Neuronal stem cell (in vitro differentiated cells): ENCODE measurements at regions not wholly inside any gene's neighbourhood (a gene's known extent, or its start where the extent isn't known, plus 50 kb on each side); places are given as distances from the start of the nearest gene placed in this dataset.

Source experiments
- DNase-seq: peaks from one replicate; pipeline ENCODE4 v3.0.0-alpha.2; 2013; ENCODE audit warnings: low spot score
- H2AFZ ChIP-seq: one replicate; pipeline ENCODE4 v1.6.1; 2013; ENCODE audit warnings: mild to moderate bottlenecking, low read length, inconsistent platforms
- H2AK5ac ChIP-seq: 2 replicates; pipeline ENCODE4 v1.6.1; 2013; ENCODE audit warnings: low read depth, mild to moderate bottlenecking, inconsistent platforms, low read length, moderate library complexity, mixed read lengths
- H2BK120ac ChIP-seq: 2 replicates; pipeline ENCODE4 v1.6.1; 2013; ENCODE audit warnings: low read depth, mild to moderate bottlenecking, inconsistent platforms, low read length, moderate library complexity, mixed read lengths
- H2BK12ac ChIP-seq: one replicate; pipeline ENCODE4 v1.6.1; 2013; ENCODE audit warnings: low read length, inconsistent platforms
- H2BK15ac ChIP-seq: 2 replicates; pipeline ENCODE4 v1.6.1; 2013; ENCODE audit warnings: mild to moderate bottlenecking, low read length, inconsistent platforms, mixed read lengths
- H2BK5ac ChIP-seq: one replicate; pipeline ENCODE4 v1.6.1; 2013; ENCODE audit warnings: inconsistent platforms, mild to moderate bottlenecking, low read length, moderate library complexity
- H3K14ac ChIP-seq: one replicate; pipeline ENCODE4 v1.6.1; 2013; ENCODE audit warnings: low read length, inconsistent platforms
- H3K18ac ChIP-seq: 2 replicates; pipeline ENCODE4 v1.6.1; 2013; ENCODE audit warnings: low read length, inconsistent platforms
- H3K23ac ChIP-seq: 2 replicates; pipeline ENCODE4 v1.6.1; 2013; ENCODE audit warnings: low read depth, mild to moderate bottlenecking, mixed read lengths, low read length, inconsistent platforms; ENCODE audit not compliant: poor library complexity
- H3K27ac ChIP-seq: replicated peaks from 3 replicates; pipeline ENCODE4 v1.5.1; 2013; ENCODE audit warnings: low read length, inconsistent platforms
- H3K27me3 ChIP-seq, 3 experiments: 2 replicates each; pipeline ENCODE4 v1.6.1; 2013; ENCODE audit warnings: low read length in 3 of 3, mild to moderate bottlenecking in 2 of 3, inconsistent platforms in 1 of 3, low read depth in 1 of 3, mixed read lengths in 1 of 3, moderate library complexity in 1 of 3; ENCODE audit not compliant: control insufficient read depth in 3 of 3, insufficient read depth in 3 of 3
- H3K36me3 ChIP-seq, 2 donors: replicated peaks in 1 of 2; 2 replicates each; pipeline ENCODE4 v1.6.1; 2013; ENCODE audit warnings: low read length in 2 of 2; ENCODE audit not compliant: control insufficient read depth in 2 of 2, insufficient read depth in 2 of 2
- H3K4ac ChIP-seq: 2 replicates; pipeline ENCODE4 v1.6.1; 2013; ENCODE audit warnings: inconsistent platforms, mild to moderate bottlenecking, low read length, moderate library complexity
- H3K4me1 ChIP-seq, 2 donors: 1 replicate in 1 of 2; 2 replicates in 1 of 2; pipeline ENCODE4 v1.6.1; 2013; ENCODE audit warnings: low read length in 2 of 2, low read depth in 1 of 2; ENCODE audit not compliant: control insufficient read depth in 2 of 2, insufficient read depth in 1 of 2
- H3K4me2 ChIP-seq: one replicate; pipeline ENCODE4 v1.6.1; 2013; ENCODE audit warnings: mild to moderate bottlenecking, low read length, inconsistent platforms; ENCODE audit not compliant: insufficient read depth, poor library complexity, severe bottlenecking
- H3K4me3 ChIP-seq, 2 donors: 2 replicates each; pipeline ENCODE4 v1.5.1; 2013; ENCODE audit warnings: low read length in 2 of 2, mild to moderate bottlenecking in 2 of 2, inconsistent platforms in 1 of 2, moderate library complexity in 1 of 2
- H3K79me1 ChIP-seq: one replicate; pipeline ENCODE4 v1.6.1; 2013; ENCODE audit warnings: low read depth, mild to moderate bottlenecking, inconsistent platforms, low read length, moderate library complexity
- H3K9ac ChIP-seq: one replicate; pipeline ENCODE4 v1.6.1; 2013; ENCODE audit warnings: mild to moderate bottlenecking, low read depth, low read length, inconsistent platforms; ENCODE audit not compliant: poor library complexity
- H3K9me3 ChIP-seq, 2 donors: replicated peaks in 1 of 2; 2 replicates each; pipeline versions ENCODE3 to v1.6.1; 2013; ENCODE audit warnings: low read length in 2 of 2, mild to moderate bottlenecking in 2 of 2, inconsistent platforms in 1 of 2, low read depth in 1 of 2, mixed read lengths in 1 of 2, moderate library complexity in 1 of 2; ENCODE audit not compliant: control insufficient read depth in 2 of 2, insufficient read depth in 1 of 2
- H4K8ac ChIP-seq: one replicate; pipeline ENCODE4 v1.6.1; 2013; ENCODE audit warnings: low read depth, mild to moderate bottlenecking, inconsistent platforms, low read length, moderate library complexity
- H4K91ac ChIP-seq: one replicate; pipeline ENCODE4 v1.6.1; 2013; ENCODE audit warnings: low read length, low read depth, mild to moderate bottlenecking, inconsistent platforms; ENCODE audit not compliant: poor library complexity
- WGBS, 2 donors: extraction: QIAGEN DNeasy Blood & Tissue Kit; methylation state at CpG; one replicate each; pipeline ENCODE4 v1.1.7; 2013; ENCODE audit warnings: missing lambda C conversion rate in 2 of 2, mixed read lengths in 1 of 2; ENCODE audit not compliant: insufficient read length in 2 of 2, insufficient replicate concordance in 1 of 2; ENCODE audit errors: extremely low coverage in 2 of 2; 5-methylcytosine and 5-hydroxymethylcytosine counted together

DNA sequence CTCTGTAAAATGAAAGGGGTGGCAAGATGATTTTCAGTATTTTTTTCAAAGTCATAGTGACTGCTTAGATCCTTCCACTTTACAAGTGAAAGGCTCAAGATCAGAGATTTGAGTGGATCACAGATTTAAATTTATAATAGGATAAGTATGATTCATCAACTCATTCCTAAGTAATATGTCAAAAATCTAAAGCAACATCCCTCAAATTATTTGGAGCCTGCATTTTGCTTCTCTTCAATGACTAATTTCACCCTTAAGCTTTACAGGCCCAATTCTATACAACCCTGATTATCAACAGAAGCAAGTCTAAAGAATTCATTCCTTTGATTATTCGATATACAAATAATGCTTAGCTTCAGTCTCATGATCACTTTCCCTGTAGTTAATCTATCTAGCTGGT, 93.9 kb upstream of the HEY2 start:
- no peak overlapping the region for H2BK15ac ChIP-seq
- no peak overlapping the region for H3K4me2 ChIP-seq
- no CpG with 5 or more reads among the region's 1 CpG for WGBS, 2 donors
- H2BK120ac ChIP-seq, result no peak overlapping the region
- H3K4me3 ChIP-seq, result no peak overlapping the region
- H3K27ac ChIP-seq, result no peak overlapping the region
- no peak overlapping the region for H2BK5ac ChIP-seq
- no peak overlapping the region for H3K4ac ChIP-seq
- H3K23ac ChIP-seq, result no peak overlapping the region
- peaks cover 0 to 19% (median 0%) of the 10 kb centered on the region in 3 experiments for H3K27me3 ChIP-seq
- H2BK12ac ChIP-seq, result no peak overlapping the region
- no peak overlapping the region for H2AFZ ChIP-seq
- no peak overlapping the region for H4K8ac ChIP-seq
- no peak overlapping the region for H3K9ac ChIP-seq
- DNase-seq, result no peak
- H3K36me3 ChIP-seq, result no peaks in the 10 kb centered on the region
- H3K79me1 ChIP-seq, result no peaks in the 10 kb centered on the region
- no peaks in the 10 kb centered on the region for H3K9me3 ChIP-seq
- no peak overlapping the region for H2AK5ac ChIP-seq
- no peak overlapping the region for H3K18ac ChIP-seq
- H4K91ac ChIP-seq, result no peak overlapping the region
- no peak overlapping the region for H3K14ac ChIP-seq
- no peaks in the 10 kb centered on the region for H3K4me1 ChIP-seq

DNA sequence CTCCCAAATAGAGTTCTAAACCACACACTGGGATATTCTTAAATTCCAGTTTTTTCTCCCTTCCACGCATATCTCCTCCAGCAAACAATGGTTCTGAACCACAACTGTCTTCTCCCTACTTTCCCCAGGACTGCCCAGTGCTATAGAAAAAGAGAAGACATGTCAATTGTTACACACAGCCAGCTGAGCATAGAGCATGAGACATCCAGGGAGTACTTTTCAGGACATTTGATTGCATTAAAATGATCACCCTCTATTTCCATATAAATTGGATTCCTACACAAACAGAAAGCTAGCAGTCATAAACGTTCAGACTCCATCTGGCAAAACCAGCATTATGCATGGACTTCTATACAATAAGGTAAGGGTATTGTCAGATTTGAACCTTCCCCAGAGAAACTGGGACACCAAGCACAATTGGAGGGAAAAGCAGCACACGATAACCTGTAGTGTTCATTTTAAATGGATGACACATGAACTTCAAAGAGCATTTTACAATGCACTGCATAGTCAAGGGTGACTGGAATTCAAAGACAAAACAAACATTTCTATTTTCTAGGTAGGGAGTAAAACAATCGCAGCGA, 93.1 kb upstream of the HEY2 start:
- Histone ChIP-seq H3K4ac (no peak overlapping the region), H2BK15ac (no peak overlapping the region), H3K36me3 (no peaks in the 10 kb centered on the region), H3K4me3 (no peak overlapping the region), H3K27ac (no peak overlapping the region), H2AK5ac (no peak overlapping the region), H4K8ac (no peak overlapping the region), H4K91ac (no peak overlapping the region), H3K4me2 (no peak overlapping the region), H3K9me3 (no peaks in the 10 kb centered on the region), H2BK5ac (no peak overlapping the region), H3K14ac (no peak overlapping the region), H3K18ac (no peak overlapping the region), H3K23ac (no peak overlapping the region), H2BK12ac (no peak overlapping the region), H3K4me1 (no peaks in the 10 kb centered on the region), H3K27me3 (peaks cover 0 to 19% (median 0%) of the 10 kb centered on the region in 3 experiments), H3K79me1 (no peaks in the 10 kb centered on the region), H3K9ac (no peak overlapping the region), H2BK120ac (no peak overlapping the region), H2AFZ (no peak overlapping the region)
- no peak for DNase-seq
- no CpG with 5 or more reads among the region's 5 CpGs for WGBS, 2 donors

DNA sequence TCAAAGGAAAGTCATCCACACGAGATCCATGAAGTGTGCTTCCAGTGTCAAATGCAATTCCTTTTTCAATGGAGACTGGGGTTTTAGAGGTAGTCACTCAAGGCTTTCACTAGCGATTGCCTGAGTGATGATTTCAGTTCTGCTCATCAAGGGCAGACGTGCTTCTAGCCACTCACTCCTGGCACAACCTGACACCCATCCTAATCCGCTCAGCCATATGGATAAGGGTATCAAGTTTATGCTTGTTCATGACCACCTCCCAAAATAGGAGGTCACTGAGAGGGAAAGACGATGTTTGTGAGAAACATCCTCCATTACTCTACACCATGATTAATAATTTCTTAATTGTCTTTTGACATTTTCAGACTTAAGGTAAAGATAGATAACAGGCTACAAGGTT, 91.3 kb upstream of the HEY2 start:
- Histone ChIP-seq H3K4me2 (no peak overlapping the region), H2BK5ac (no peak overlapping the region), H4K91ac (no peak overlapping the region), H3K18ac (no peak overlapping the region), H3K9ac (no peak overlapping the region), H3K9me3 (no peaks in the 10 kb centered on the region), H2BK15ac (no peak overlapping the region), H2AFZ (no peak overlapping the region), H3K14ac (no peak overlapping the region), H2BK12ac (no peak overlapping the region), H3K79me1 (no peaks in the 10 kb centered on the region), H3K27ac (no peak overlapping the region), H3K4ac (no peak overlapping the region), H3K27me3 (peaks cover 0 to 33% (median 0%) of the 10 kb centered on the region in 3 experiments), H3K36me3 (no peaks in the 10 kb centered on the region), H3K4me3 (no peak overlapping the region), H2AK5ac (no peak overlapping the region), H3K23ac (no peak overlapping the region), H3K4me1 (no peaks in the 10 kb centered on the region), H4K8ac (no peak overlapping the region), H2BK120ac (no peak overlapping the region)
- WGBS, 2 donors, result no CpG with 5 or more reads among the region's 5 CpGs
- DNase-seq, result no peak

DNA sequence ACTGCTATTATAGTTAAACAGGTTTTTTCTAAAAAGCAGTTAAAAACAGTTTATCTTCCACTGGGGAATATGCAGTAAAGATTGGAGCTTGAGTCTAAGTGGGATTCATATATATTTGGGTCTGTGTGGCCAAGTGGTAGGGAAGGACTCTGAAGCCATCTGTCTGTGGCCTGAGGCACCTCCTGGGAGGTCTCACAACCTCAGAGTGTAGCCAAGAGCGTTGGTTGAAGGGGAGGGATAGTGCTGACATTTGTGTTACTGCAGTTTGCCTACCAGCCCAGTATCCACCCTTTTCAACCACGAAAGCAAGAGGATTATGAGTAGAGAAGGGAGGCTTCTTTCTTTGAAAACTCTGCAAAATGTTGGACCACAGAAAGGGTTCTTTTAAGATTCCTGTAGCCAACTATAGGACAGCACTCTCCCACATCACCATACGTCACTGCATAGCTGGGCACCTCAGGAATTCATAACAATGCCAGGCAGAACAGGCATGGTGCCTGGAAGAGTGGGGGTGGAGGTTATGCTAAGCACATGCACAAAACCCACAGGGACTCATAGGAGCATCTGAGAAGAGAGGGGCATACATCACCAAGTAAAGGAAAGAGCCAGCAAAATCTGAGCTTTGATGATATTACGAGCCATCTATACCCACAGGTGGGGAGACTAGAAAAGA, 90.5 kb upstream of the HEY2 start:
- Histone ChIP-seq H3K79me1 (no peaks in the 10 kb centered on the region), H3K27me3 (peaks cover 0 to 38% (median 0%) of the 10 kb centered on the region in 3 experiments), H3K4me1 (no peaks in the 10 kb centered on the region), H2AK5ac (no peak overlapping the region), H3K18ac (no peak overlapping the region), H3K9ac (no peak overlapping the region), H2BK5ac (no peak overlapping the region), H3K36me3 (no peaks in the 10 kb centered on the region), H4K8ac (no peak overlapping the region), H2BK15ac (no peak overlapping the region), H3K27ac (no peak overlapping the region), H2AFZ (no peak overlapping the region), H4K91ac (no peak overlapping the region), H3K9me3 (no peaks in the 10 kb centered on the region), H3K4ac (no peak overlapping the region), H2BK120ac (no peak overlapping the region), H3K14ac (no peak overlapping the region), H3K23ac (no peak overlapping the region), H2BK12ac (no peak overlapping the region), H3K4me2 (no peak overlapping the region), H3K4me3 (no peak overlapping the region)
- no CpG with 5 or more reads among the region's 4 CpGs for WGBS, 2 donors
- DNase-seq, result no peak
